Activated T-helper 9 cell treated with anti-CD3 and anti-CD28 coated beads, Interleukin-2, amount 50 U/mL, for 16 hours (primary cell): ENCODE measurements at regions not wholly inside any gene's neighbourhood (a gene's known extent, or its start where the extent isn't known, plus 50 kb on each side); places are given as distances from the start of the nearest gene placed in this dataset.
"Not testable (repeated sequence)": the region's sequence is repeated elsewhere in the genome, so short reads cannot be mapped to it uniquely, and the experiment has no call there.

Experiments used
- DNase-seq: peaks from one replicate; pipeline ENCODE4 v3.0.0-alpha.2; 2020; ENCODE audit warnings: low read depth

GRCh38 chr4:115219862-115220261 is 106.4 kb upstream of the NDST4 start:
- DNase-seq = no peak

- DNase-seq = no peak
These were observed 106.0 kb upstream of the NDST4 start for GRCh38 chr4:115219315-115219860.

GRCh38 chr4:115215935-115216334 is 102.5 kb upstream of the NDST4 start:
- DNase-seq = no peak

- DNase-seq = no peak
These were observed 100.3 kb upstream of the NDST4 start for GRCh38 chr4:115213716-115214115.

GRCh38 chr4:115201042-115201330 is 87.6 kb upstream of the NDST4 start:
- no peak for DNase-seq

GRCh38 chr4:115200201-115201041 is 87.0 kb upstream of the NDST4 start:
- DNase-seq = not testable (repeated sequence)

GRCh38 chr4:115194612-115195011 is 81.2 kb upstream of the NDST4 start:
- DNase-seq = not testable (repeated sequence)

GRCh38 chr4:115190529-115190928 is 77.1 kb upstream of the NDST4 start:
- DNase-seq = no peak

GRCh38 chr4:115187136-115187535 is 73.7 kb upstream of the NDST4 start:
- DNase-seq = no peak

GRCh38 chr4:115179438-115180062 is 66.1 kb upstream of the NDST4 start:
- DNase-seq = not testable (repeated sequence)

GRCh38 chr4:115178687-115179086 is 65.3 kb upstream of the NDST4 start:
- not testable (repeated sequence) for DNase-seq

- no peak for DNase-seq
These were observed 57.8 kb upstream of the NDST4 start for GRCh38 chr4:115171220-115171619.

- DNase-seq = no peak
These were observed 52.1 kb upstream of the NDST4 start for GRCh38 chr4:115165503-115165902.
